ENCODE measurements at regions not wholly inside any gene's neighbourhood (a gene's known extent, or its start where the extent isn't known, plus 50 kb on each side); places are given as distances from the start of the nearest gene placed in this dataset.

DNA sequence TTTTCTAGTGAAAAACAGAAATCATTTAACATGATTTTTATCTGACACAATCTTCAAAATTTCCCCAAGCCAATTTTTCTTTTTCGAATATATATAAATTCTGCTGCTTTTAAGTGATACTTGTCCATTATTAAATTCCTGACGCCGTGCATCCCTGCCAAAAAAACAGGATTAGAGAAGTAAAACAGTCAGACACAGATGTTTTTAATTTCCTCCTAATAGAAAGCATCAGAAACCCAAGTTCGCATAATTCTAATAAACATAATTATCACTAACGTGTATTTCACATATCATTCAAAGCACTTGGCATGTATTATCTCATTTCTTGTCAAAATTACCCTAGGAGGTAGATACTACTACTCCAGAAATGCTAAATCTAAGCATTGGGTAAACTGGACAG, 179.5 kb downstream of the ZFP64 start:
- Histone ChIP-seq H4K91ac (replicated peaks; ENCODE audit: insufficient read length, low read length) (no peak overlapping the region), H2BK5ac (ENCODE audit: low read depth, low read length) (no peak overlapping the region), H4K5ac (ENCODE audit: insufficient read length, low read depth, low read length) (no peak overlapping the region), H4K8ac (ENCODE audit: extremely low read depth, insufficient read depth, low read length) (no peak overlapping the region), H3K18ac (ENCODE audit: extremely low read depth, low read length) (no peak overlapping the region), H2BK20ac (ENCODE audit: low read length) (no peak overlapping the region), H3K4ac (replicated peaks; ENCODE audit: insufficient read length, low read depth, low read length) (no peak overlapping the region), H3K23me2 (ENCODE audit: low read depth, low read length) (no peaks in the 10 kb centered on the region; the same call in 1 of the 2 replicates), H3K9me3 (ENCODE audit: insufficient read depth in 2 of 2, low read depth in 1 of 2, low read length in 1 of 2) (no peaks in the 10 kb centered on the region), H3K14ac (ENCODE audit: insufficient read length) (no peak overlapping the region), H3K9ac (replicated peaks in 1 of 4; ENCODE audit: extremely low read depth in 1 of 4, low read depth in 3 of 4, low read length in 3 of 4) (no peak overlapping the region), H4K20me1 (replicated peaks in 1 of 2; ENCODE audit: control insufficient read depth in 1 of 2, insufficient read depth in 2 of 2, low read length in 2 of 2) (no peaks in the 10 kb centered on the region), H2AK5ac (ENCODE audit: low read depth, low read length) (no peak overlapping the region), H2BK120ac (replicated peaks; ENCODE audit: low read depth, low read length) (no peak overlapping the region), H3K56ac (replicated peaks; ENCODE audit: insufficient read length, low read depth, low read length) (no peak overlapping the region), H2AFZ (ENCODE audit: low read length) (no peak overlapping the region), H3K36me3 (ENCODE audit: control insufficient read depth in 2 of 4, insufficient read depth in 4 of 4, low read length in 3 of 4) (no peaks in the 10 kb centered on the region), H3K4me3 (ENCODE audit: extremely low read depth in 1 of 4, insufficient read depth in 2 of 4, low read depth in 3 of 4, low read length in 4 of 4) (no peak overlapping the region), H2BK12ac (ENCODE audit: low read depth, low read length) (no peak overlapping the region), H3K27ac (ENCODE audit: low read depth, low read length) (no peak overlapping the region), H3K4me2 (ENCODE audit: insufficient read depth in 1 of 2, low read depth in 2 of 2, low read length in 2 of 2) (no peak overlapping the region), H3K79me1 (ENCODE audit: low read depth, low read length) (no peaks in the 10 kb centered on the region), H3K23ac (ENCODE audit: insufficient read length) (no peak overlapping the region), H3K27me3 (replicated peaks in 1 of 4; ENCODE audit: control insufficient read depth in 3 of 4, extremely low read depth in 1 of 4, insufficient read depth in 3 of 4, low read length in 3 of 4) (no peaks in the 10 kb centered on the region), H2BK15ac (ENCODE audit: low read length) (no peak overlapping the region), H3K4me1 (replicated peaks in 1 of 4; ENCODE audit: control insufficient read depth in 3 of 4, insufficient read depth in 4 of 4, low read length in 3 of 4) (peaks cover 0 to 12% (median 2%) of the 10 kb centered on the region in 4 experiments; a peak in 4 of 7 replicates), H3K79me2 (ENCODE audit: control insufficient read depth in 1 of 2, insufficient read depth in 2 of 2, low read length in 2 of 2) (no peaks in the 10 kb centered on the region)
- ChIA-PET CTCF (ENCODE audit: partially characterized antibody) (no interaction called here), POLR2A (ENCODE audit: partially characterized antibody) (no interaction called here)
- WGBS, 2 experiments (ENCODE audit: extremely low coverage in 1 of 2, insufficient coverage in 1 of 2, insufficient read length in 1 of 2, insufficient replicate concordance in 2 of 2, low coverage in 1 of 2, low lambda C conversion rate in 2 of 2, missing lambda C conversion rate in 1 of 2) = 79% methylated on average over 5 of the region's 5 CpGs; no CpG with 5 or more reads in 1 of the 2 experiments
- DNase-seq (ENCODE audit: low read depth in 1 of 2, low spot score in 2 of 2) = no peak
- no peak for FAIRE-seq
- TF ChIP-seq, protein P1, sequence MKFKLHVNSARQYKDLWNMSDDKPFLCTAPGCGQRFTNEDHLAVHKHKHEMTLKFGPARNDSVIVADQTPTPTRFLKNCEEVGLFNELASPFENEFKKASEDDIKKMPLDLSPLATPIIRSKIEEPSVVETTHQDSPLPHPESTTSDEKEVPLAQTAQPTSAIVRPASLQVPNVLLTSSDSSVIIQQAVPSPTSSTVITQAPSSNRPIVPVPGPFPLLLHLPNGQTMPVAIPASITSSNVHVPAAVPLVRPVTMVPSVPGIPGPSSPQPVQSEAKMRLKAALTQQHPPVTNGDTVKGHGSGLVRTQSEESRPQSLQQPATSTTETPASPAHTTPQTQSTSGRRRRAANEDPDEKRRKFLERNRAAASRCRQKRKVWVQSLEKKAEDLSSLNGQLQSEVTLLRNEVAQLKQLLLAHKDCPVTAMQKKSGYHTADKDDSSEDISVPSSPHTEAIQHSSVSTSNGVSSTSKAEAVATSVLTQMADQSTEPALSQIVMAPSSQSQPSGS (IDR thresholded peaks at IDR 0.05; ENCODE audit: low read length) = no peak
- TF ChIP-seq, protein P2, sequence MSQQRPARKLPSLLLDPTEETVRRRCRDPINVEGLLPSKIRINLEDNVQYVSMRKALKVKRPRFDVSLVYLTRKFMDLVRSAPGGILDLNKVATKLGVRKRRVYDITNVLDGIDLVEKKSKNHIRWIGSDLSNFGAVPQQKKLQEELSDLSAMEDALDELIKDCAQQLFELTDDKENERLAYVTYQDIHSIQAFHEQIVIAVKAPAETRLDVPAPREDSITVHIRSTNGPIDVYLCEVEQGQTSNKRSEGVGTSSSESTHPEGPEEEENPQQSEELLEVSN (IDR thresholded peaks at IDR 0.05) = no peak
- TF ChIP-seq POLR2A (IDR thresholded peaks at IDR 0.05; ENCODE audit: control extremely low read depth in 1 of 2, low read depth in 2 of 2, low read length in 2 of 2) (no peak), CHD2 (IDR thresholded peaks at IDR 0.05; ENCODE audit: low read length) (no peak), BRCA1 (IDR thresholded peaks at IDR 0.05; ENCODE audit: low read depth, low read length) (no peak), RFX5 (IDR thresholded peaks at IDR 0.05; ENCODE audit: borderline replicate concordance, low read depth, low read length) (no peak), RXRA (IDR thresholded peaks at IDR 0.05; ENCODE audit: insufficient read depth, low read depth, low read length) (no peak), FOSL1 (IDR thresholded peaks at IDR 0.05; ENCODE audit: insufficient read depth, low read depth, low read length) (no peak), EP300 (IDR thresholded peaks at IDR 0.05; ENCODE audit: borderline replicate concordance in 1 of 2, low read depth in 2 of 2, low read length in 2 of 2) (no peak), SP2 (IDR thresholded peaks at IDR 0.05; ENCODE audit: low read length) (no peak), SP1 (IDR thresholded peaks at IDR 0.05; ENCODE audit: low read depth, low read length) (no peak), SIX5 (IDR thresholded peaks at IDR 0.05; ENCODE audit: low read depth, low read length) (no peak)

Measured in H1 (cell line).